HL-60 (cell line): ENCODE measurements at regions not wholly inside any gene's neighbourhood (a gene's known extent, or its start where the extent isn't known, plus 50 kb on each side); places are given as distances from the start of the nearest gene placed in this dataset.
A peak's percentile ranks its signal among the peaks of the same experiment; 100 is the strongest.

Experiments
- POLR2AphosphoS5 ChIP-seq: IDR thresholded peaks from 2 replicates; pipeline ENCODE4 v1.6.1; 2012; ENCODE audit warnings: low read depth
- REST ChIP-seq: IDR thresholded peaks from 2 replicates; pipeline ENCODE4 v1.6.1; 2012; ENCODE audit warnings: low read depth; ENCODE audit not compliant: insufficient replicate concordance
- TF ChIP-seq, protein P1 (sequence below): IDR thresholded peaks from one replicate; pipeline ENCODE4 v1.5.1; 2011; ENCODE audit warnings: low read length, control low read depth, inconsistent platforms; ENCODE audit not compliant: insufficient read depth

DNA sequence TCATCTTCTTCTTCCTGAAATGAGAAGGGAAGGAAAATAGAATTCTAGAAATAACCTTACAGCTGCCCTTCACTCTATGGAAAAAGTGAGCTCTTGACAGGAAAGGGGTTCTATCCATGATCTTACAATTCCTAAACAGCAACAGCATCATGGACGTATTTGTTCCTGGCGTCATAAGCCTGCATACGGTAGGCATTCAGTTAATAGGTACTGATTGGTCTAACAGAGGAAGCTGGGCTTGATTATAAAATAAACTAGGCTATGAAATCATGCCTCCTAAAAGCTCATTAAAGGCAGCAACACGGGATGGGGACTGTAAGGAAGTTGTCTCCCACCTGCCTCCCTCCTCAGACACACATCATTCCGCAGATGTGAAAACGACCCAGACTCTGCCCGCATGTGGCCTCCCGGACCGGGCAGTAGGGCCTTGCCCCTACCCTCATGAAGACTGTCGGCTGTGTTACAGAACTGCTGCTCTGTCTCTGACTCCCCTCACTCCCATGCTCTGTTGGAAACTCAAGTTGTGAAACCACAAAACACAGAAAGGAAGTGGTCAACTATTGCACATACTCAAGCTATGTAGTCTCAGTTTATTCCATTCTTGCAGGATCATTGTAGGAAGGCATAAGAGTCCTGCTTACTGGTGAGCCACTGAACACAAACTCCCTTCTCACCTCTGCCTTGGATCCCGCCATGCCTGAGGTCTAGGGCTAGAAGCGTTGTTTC is 129.8 kb downstream of the DLEU7 start:
- TF ChIP-seq, protein P1, sequence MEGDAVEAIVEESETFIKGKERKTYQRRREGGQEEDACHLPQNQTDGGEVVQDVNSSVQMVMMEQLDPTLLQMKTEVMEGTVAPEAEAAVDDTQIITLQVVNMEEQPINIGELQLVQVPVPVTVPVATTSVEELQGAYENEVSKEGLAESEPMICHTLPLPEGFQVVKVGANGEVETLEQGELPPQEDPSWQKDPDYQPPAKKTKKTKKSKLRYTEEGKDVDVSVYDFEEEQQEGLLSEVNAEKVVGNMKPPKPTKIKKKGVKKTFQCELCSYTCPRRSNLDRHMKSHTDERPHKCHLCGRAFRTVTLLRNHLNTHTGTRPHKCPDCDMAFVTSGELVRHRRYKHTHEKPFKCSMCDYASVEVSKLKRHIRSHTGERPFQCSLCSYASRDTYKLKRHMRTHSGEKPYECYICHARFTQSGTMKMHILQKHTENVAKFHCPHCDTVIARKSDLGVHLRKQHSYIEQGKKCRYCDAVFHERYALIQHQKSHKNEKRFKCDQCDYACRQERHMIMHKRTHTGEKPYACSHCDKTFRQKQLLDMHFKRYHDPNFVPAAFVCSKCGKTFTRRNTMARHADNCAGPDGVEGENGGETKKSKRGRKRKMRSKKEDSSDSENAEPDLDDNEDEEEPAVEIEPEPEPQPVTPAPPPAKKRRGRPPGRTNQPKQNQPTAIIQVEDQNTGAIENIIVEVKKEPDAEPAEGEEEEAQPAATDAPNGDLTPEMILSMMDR: no peak
- TF ChIP-seq REST: peak; percentile 56
- TF ChIP-seq POLR2AphosphoS5: peak; percentile 98
